SK-N-SH (cell line): ENCODE measurements at regions not wholly inside any gene's neighbourhood (a gene's known extent, or its start where the extent isn't known, plus 50 kb on each side); places are given as distances from the start of the nearest gene placed in this dataset.

Experiments used
- CTCF ChIA-PET: fragments of 300-600, 350-600 bp; formaldehyde crosslinking; extraction: SDS; loops from one replicate; lab custom pipeline; 2021; lab: Yijun Ruan, JAX
- POLR2A ChIA-PET: fragments of 350-600 bp; sonication (Branson Sonifier 250); formaldehyde crosslinking; extraction: SDS; loops from one replicate; lab custom pipeline; 2020; ENCODE audit warnings: antibody characterized with exemption, inconsistent platforms; lab: Yijun Ruan, JAX
- DNase-seq: peaks from one replicate; pipeline ENCODE4 v3.0.0; 2012
- H2AFZ ChIP-seq: fragments of 200-600 bp; sonication (generic); 2 replicates; pipeline ENCODE4 v1.8.1; 2016; ENCODE audit warnings: antibody characterized with exemption, mild to moderate bottlenecking, low read depth
- H3F3A ChIP-seq: fragments of 200-600 bp; sonication (generic); replicated peaks from 2 replicates; pipeline ENCODE3; 2016; ENCODE audit warnings: antibody characterized with exemption, mild to moderate bottlenecking; ENCODE audit not compliant: insufficient read depth
- H3K27ac ChIP-seq, 2 experiments: fragments of 200-500 bp in 1 of 2; fragments of 200-600 bp in 1 of 2; sonication (Bioruptor generic) in 1 of 2; sonication (generic), shearing (Covaris generic) in 1 of 2; 2 replicates each; pipeline versions ENCODE4 v1.5.1 to v1.6.1; 2014 to 2016; ENCODE audit warnings: low read depth in 2 of 2, inconsistent platforms in 1 of 2, low read length in 1 of 2, mild to moderate bottlenecking in 1 of 2, mixed read lengths in 1 of 2
- H3K27me3 ChIP-seq: fragments of 200-600 bp; sonication (generic), shearing (Covaris generic); 2 replicates; pipeline ENCODE4 v1.6.1; 2016; ENCODE audit warnings: mixed run types; ENCODE audit not compliant: insufficient read depth
- H3K36me3 ChIP-seq, 2 experiments: fragments of 200-500 bp in 1 of 2; fragments of 200-600 bp in 1 of 2; sonication (Bioruptor generic) in 1 of 2; sonication (generic) in 1 of 2; replicated peaks in 1 of 2; 2 replicates each; pipeline versions ENCODE3 to v1.5.1; 2014 to 2016; ENCODE audit warnings: low read length in 1 of 2, mild to moderate bottlenecking in 1 of 2; ENCODE audit not compliant: insufficient read depth in 2 of 2, control insufficient read depth in 1 of 2
- H3K4me1 ChIP-seq, 2 experiments: fragments of 200-500 bp in 1 of 2; fragments of 200-600 bp in 1 of 2; sonication (Bioruptor generic) in 1 of 2; sonication (generic), shearing (Covaris generic) in 1 of 2; 2 replicates each; pipeline versions ENCODE4 v1.5.1 to v1.6.1; 2014 to 2016; ENCODE audit warnings: low read depth in 1 of 2, low read length in 1 of 2, mixed run types in 1 of 2; ENCODE audit not compliant: insufficient read depth in 2 of 2, control insufficient read depth in 1 of 2
- H3K4me2 ChIP-seq: fragments of 200-600 bp; sonication (generic), shearing (Covaris generic); 2 replicates; pipeline ENCODE4 v1.6.1; 2017; ENCODE audit warnings: mixed run types
- H3K4me3 ChIP-seq, 2 experiments: fragments of 200-500 bp in 1 of 2; fragments of 200-600 bp in 1 of 2; sonication (Bioruptor generic) in 1 of 2; sonication (generic), shearing (Covaris generic) in 1 of 2; 2 replicates each; pipeline versions ENCODE4 v1.5.1 to v1.8.1; 2014 to 2016; ENCODE audit warnings: low read depth in 2 of 2, inconsistent platforms in 1 of 2, low read length in 1 of 2, mild to moderate bottlenecking in 1 of 2, mixed read lengths in 1 of 2, moderate library complexity in 1 of 2
- H3K79me2 ChIP-seq: fragments of 200-600 bp; sonication (generic); 2 replicates; pipeline ENCODE4 v1.8.1; 2017; ENCODE audit warnings: mild to moderate bottlenecking; ENCODE audit not compliant: insufficient read depth
- H3K9ac ChIP-seq: fragments of 200-600 bp; sonication (generic); 2 replicates; pipeline ENCODE4 v1.6.1; 2017; ENCODE audit warnings: mixed run types
- H3K9me2 ChIP-seq: fragments of 200-600 bp; sonication (generic); 2 replicates; pipeline ENCODE4 v1.6.1; 2017; ENCODE audit warnings: mixed run types
- H3K9me3 ChIP-seq: fragments of 200-600 bp; sonication (generic); 2 replicates; pipeline ENCODE4 v1.6.1; 2017; ENCODE audit warnings: mixed run types, mild to moderate bottlenecking, moderate library complexity
- H4K20me1 ChIP-seq: fragments of 200-600 bp; sonication (generic); 2 replicates; pipeline ENCODE4 v1.6.1; 2017; ENCODE audit warnings: mild to moderate bottlenecking, mixed run types; ENCODE audit not compliant: insufficient read depth
- CHD2 ChIP-seq: fragments of 150-350 bp; IDR thresholded peaks from 2 replicates; pipeline ENCODE4 v1.6.1; 2018; ENCODE audit warnings: low read length; ENCODE audit not compliant: partially characterized antibody
- EZH2phosphoT487 ChIP-seq: fragments of 200-600 bp; sonication (generic); IDR thresholded peaks from 2 replicates; pipeline ENCODE4 v1.6.1; 2017; ENCODE audit warnings: low read depth, mixed run types, mild to moderate bottlenecking, antibody characterized with exemption, moderate library complexity, borderline replicate concordance
- FOXJ3 ChIP-seq: sonication (generic); formaldehyde crosslinking; IDR thresholded peaks from 2 replicates; pipeline ENCODE4 v1.5.1; 2020; ENCODE audit warnings: mild to moderate bottlenecking, missing genetic modification reagents
- GATA2 ChIP-seq: sonication (generic); formaldehyde crosslinking; IDR thresholded peaks from 2 replicates; pipeline ENCODE4 v1.5.0; 2020; ENCODE audit warnings: mild to moderate bottlenecking, missing genetic modification reagents
- NFIC ChIP-seq: IDR thresholded peaks from 2 replicates; pipeline ENCODE4 v1.4.0; 2012; ENCODE audit warnings: borderline replicate concordance
- NRF1 ChIP-seq: IDR thresholded peaks from 2 replicates; pipeline ENCODE4 v1.6.1; 2012; ENCODE audit warnings: low read depth, mild to moderate bottlenecking, low read length
- POLR2AphosphoS5 ChIP-seq: IDR thresholded peaks from 2 replicates; pipeline ENCODE4 v1.6.1; 2012; ENCODE audit warnings: low read depth, low read length
- RAD21 ChIP-seq: IDR thresholded peaks from 2 replicates; pipeline ENCODE4 v1.6.1; 2012; ENCODE audit warnings: mild to moderate bottlenecking, low read length
- RCOR1 ChIP-seq: fragments of 150-350 bp; IDR thresholded peaks from 2 replicates; pipeline ENCODE4 v1.6.1; 2017; ENCODE audit warnings: antibody characterized with exemption, low read length
- REST ChIP-seq: IDR thresholded peaks from 2 replicates; pipeline ENCODE4 v1.6.1; 2012; ENCODE audit warnings: mild to moderate bottlenecking, low read depth, low read length, moderate library complexity
- RFX5 ChIP-seq: IDR thresholded peaks from 2 replicates; pipeline ENCODE4 v1.6.1; 2012; ENCODE audit warnings: mild to moderate bottlenecking, improper control_type of control experiment, low read length
- RXRA ChIP-seq: IDR thresholded peaks from 2 replicates; pipeline ENCODE4 v1.4.0; 2012; ENCODE audit warnings: low read depth, mild to moderate bottlenecking, borderline replicate concordance
- SIN3A ChIP-seq: IDR thresholded peaks from 2 replicates; pipeline ENCODE4 v1.6.1; 2012; ENCODE audit warnings: low read depth, mild to moderate bottlenecking, low read length, moderate library complexity, borderline replicate concordance
- SMC3 ChIP-seq: IDR thresholded peaks from 2 replicates; pipeline ENCODE4 v1.6.1; 2012; ENCODE audit warnings: low read depth, low read length, improper control_type of control experiment
- TAF1 ChIP-seq: IDR thresholded peaks from 2 replicates; pipeline ENCODE4 v1.6.1; 2012; ENCODE audit warnings: low read depth, mild to moderate bottlenecking, low read length, moderate library complexity, borderline replicate concordance
- TCF12 ChIP-seq: IDR thresholded peaks from 2 replicates; pipeline ENCODE4 v1.4.0; 2012
- YY1 ChIP-seq: IDR thresholded peaks from 2 replicates; pipeline ENCODE4 v1.4.0; 2012; ENCODE audit warnings: low read depth, mild to moderate bottlenecking
- WGBS: methylation state at CpG from one replicate; pipeline ENCODE4 v1.1.6; 2017; ENCODE audit warnings: low lambda C conversion rate; 5-methylcytosine and 5-hydroxymethylcytosine counted together
- TF ChIP-seq, protein P1 (sequence below): fragments of 150-350 bp; IDR thresholded peaks from 2 replicates; pipeline ENCODE4 v1.6.1; 2016; ENCODE audit warnings: mild to moderate bottlenecking, low read depth, low read length
- TF ChIP-seq, protein P2 (sequence below): IDR thresholded peaks from 2 replicates; pipeline ENCODE4; 2012

DNA sequence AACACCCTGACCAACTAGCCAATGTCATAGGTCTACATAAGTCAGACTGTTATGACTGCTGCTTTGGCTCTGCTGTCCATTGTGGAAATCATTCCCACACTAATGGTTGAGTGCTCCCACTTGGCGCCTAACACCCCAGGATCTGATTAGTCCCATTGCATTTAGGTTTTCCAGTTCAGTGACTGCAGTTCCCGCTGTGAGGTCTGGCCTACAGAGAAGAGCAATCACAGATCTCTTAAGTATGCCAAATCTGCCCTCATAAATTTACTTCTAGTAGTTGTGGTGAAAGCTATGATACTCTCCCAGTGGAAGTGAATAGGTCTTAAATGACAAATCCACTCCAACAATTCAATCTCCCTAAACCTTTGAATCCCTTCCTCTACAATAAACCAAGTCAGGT, 77.3 kb upstream of the IL2 start:
- ChIA-PET CTCF (no interaction called here), POLR2A (no interaction called here)
- no peaks in the 10 kb centered on the region for H3K9me3 ChIP-seq

More for the DNA sequence above, 77.3 kb upstream of the IL2 start:
- Histone ChIP-seq H3K36me3 (no peaks in the 10 kb centered on the region), H3K9me2 (no peaks in the 10 kb centered on the region), H2AFZ (no peak overlapping the region), H3K9ac (no peak overlapping the region), H3K4me2 (no peak overlapping the region), H4K20me1 (no peaks in the 10 kb centered on the region), H3K4me3 (no peak overlapping the region), H3F3A (no peaks in the 10 kb centered on the region), H3K4me1 (no peaks in the 10 kb centered on the region), H3K27ac (no peak overlapping the region), H3K27me3 (no peaks in the 10 kb centered on the region), H3K79me2 (no peaks in the 10 kb centered on the region)
- TF ChIP-seq NRF1 (no peak), TCF12 (no peak), TAF1 (no peak), POLR2AphosphoS5 (no peak), SMC3 (no peak), NFIC (no peak), GATA2 (CRISPR knock-in tag) (no peak), RCOR1 (no peak), RFX5 (no peak), RXRA (no peak), SIN3A (no peak), REST (no peak), FOXJ3 (CRISPR knock-in tag) (no peak), YY1 (no peak), EZH2phosphoT487 (no peak), RAD21 (no peak), CHD2 (no peak)
- TF ChIP-seq, protein P1, sequence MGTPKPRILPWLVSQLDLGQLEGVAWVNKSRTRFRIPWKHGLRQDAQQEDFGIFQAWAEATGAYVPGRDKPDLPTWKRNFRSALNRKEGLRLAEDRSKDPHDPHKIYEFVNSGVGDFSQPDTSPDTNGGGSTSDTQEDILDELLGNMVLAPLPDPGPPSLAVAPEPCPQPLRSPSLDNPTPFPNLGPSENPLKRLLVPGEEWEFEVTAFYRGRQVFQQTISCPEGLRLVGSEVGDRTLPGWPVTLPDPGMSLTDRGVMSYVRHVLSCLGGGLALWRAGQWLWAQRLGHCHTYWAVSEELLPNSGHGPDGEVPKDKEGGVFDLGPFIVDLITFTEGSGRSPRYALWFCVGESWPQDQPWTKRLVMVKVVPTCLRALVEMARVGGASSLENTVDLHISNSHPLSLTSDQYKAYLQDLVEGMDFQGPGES, result no peak
- TF ChIP-seq, protein P2, sequence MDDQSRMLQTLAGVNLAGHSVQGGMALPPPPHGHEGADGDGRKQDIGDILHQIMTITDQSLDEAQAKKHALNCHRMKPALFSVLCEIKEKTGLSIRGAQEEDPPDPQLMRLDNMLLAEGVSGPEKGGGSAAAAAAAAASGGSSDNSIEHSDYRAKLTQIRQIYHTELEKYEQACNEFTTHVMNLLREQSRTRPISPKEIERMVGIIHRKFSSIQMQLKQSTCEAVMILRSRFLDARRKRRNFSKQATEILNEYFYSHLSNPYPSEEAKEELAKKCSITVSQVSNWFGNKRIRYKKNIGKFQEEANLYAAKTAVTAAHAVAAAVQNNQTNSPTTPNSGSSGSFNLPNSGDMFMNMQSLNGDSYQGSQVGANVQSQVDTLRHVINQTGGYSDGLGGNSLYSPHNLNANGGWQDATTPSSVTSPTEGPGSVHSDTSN, result no peak
- 4% methylated on average over 2 of the region's 2 CpGs for WGBS
- DNase-seq, result no peak
